HCEC 1CT (cell line): ENCODE measurements at regions not wholly inside any gene's neighbourhood (a gene's known extent, or its start where the extent isn't known, plus 50 kb on each side); places are given as distances from the start of the nearest gene placed in this dataset.

Experiments used
- DNase-seq: peaks from one replicate; pipeline ENCODE4 v3.0.0-alpha.2; 2017

DNA sequence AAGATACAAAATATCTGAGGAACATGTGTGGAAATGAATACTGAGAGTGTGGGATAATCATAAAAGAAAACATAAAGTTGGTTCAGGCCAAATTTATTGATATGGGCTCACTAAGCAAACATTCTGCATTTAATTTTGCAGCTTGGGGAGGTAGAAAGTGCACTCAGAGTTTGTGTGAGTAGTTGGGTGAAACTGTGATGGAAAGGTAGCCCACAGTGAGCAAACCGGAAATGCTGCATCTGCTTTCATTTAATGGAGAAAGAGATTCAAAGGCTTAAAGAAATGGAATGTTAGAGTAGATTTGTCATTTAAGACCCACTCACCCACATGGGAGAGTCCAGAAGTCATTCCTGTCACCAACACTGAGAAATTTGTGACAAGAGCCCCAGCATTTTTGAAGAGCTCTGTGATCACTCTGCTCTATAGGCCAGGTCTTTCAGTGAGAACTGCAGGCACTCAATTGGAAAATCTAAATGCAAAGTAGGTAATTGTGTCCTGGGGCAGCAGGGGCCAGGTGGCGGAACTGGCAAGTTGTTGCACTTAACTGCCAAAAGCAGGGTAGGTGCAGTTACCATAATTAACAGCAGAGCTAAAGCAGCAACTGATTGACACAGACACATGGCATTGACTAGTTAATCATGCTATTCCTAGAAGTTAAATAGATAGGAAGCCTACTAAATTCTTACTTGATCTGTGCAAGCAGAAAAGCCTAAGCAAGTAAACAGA lies 1228.3 kb upstream of the PCDH20 start:
- no peak for DNase-seq

DNA sequence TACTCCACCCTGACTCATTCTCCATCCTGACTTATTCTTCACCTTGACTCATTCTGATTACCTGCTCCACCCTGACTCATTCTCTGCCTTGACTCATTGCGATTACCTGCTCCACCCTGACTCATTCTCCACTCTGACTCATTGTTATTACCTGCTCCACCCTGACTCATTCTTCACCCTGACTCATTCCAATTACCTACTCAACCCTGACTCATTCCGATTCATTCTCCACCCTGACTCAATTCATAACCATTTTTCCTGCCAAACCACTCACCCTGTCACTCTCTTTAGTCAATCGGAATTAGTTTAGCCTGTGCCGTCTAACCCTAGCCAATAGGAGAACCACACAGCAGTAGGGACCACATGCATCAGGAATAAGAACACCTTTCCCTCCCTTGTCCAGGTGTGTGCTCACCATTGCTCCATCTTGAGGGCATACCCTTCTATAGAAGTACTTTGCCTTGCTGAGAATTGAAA lies 1227.4 kb upstream of the PCDH20 start:
- peak; percentile 4 for DNase-seq

DNA sequence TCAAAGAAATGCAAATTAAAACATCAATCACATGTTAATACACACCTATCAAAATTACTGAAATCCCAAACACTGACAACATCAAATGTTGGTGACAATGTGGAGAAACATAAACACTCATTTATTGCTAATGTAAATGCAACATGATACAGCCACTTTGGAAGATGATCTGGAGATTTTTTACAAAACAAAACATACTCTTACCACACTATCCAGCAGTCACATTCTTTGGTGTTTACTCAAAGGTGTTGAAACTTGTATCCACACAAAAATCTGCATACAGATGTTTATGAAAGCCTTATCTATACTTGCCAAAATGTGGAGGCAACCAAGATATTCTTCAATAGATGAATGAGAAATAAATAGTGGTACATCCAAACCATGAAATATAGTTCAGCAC lies 1219.5 kb upstream of the PCDH20 start:
- DNase-seq: no peak

- DNase-seq: no peak
These were observed 1217.8 kb upstream of the PCDH20 start for GRCh38 chr13:62633448-62633847.

DNA sequence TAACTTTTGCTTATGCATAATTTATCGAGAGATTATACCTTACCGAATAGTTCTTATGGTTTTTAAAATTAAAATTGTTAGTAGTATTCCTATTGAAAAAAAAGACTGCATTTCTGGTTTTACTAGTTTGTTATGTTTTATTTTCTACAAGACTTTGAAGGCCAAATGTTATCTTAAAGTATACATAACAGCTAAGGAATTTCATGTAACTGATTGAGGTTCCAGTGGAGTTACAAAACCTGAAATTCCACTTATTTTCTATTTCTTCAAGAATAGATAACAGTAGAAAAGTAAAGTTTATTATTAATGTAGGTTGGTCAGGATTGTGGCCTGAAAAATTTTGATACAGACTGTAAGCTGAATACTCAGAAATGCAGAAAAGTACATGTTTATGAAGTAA lies 1216.0 kb upstream of the PCDH20 start:
- no peak for DNase-seq

DNA sequence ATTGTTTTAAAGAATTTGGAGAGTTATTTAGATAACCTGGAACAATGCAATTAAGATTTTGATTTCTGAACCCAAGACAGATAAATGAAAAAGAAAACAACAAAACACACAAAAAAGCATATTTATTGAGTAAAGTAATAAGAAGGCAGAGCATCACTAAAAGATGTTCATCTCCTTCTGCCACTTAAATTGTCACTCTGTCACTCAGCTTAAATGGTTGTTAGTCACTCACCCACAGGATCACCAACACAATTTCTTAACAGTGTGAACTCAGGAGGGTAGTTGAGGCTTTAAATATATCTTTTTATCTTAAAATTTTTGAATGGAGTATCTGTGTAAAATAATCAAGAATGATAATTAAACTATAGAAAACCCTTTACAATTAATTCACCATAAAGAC lies 1215.5 kb upstream of the PCDH20 start:
- DNase-seq: no peak

DNA sequence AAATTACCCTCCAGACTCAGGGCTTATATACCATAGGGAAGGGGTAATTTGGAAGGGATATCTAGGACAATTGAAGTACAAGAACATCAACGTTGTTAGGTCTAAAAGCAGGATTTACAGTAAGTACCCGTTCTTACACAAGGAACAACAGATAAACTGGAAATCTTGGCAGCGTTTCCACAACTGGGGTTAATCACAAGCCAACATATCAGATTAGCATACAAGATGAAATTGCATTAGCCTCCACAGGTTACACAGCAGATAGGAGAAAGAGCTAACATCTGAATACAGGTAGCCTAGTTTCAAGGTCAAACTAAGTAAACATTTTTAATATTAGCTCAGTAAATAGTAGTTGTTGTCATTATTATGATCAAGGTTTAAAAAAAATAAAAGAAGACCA lies 1214.0 kb upstream of the PCDH20 start:
- no peak for DNase-seq

DNA sequence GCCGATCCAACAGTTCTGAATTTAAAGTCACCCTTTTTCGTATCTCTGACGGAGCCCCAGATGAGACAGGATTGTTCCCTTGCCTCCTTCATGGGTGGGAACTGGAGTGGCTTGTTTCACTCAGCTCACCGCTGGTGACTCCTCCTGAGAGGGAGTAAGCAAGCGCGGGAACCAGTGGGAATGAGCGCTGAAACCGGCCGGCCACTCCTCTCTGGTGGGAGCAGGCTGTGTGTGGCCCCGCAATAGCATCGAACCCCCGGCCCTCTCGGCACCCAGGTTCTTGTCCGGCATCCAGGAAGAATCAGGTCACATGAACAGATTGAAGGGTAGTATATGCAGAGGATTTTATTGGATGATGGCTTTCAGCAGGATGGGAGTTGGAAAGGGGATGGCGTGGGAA lies 1211.6 kb upstream of the PCDH20 start:
- DNase-seq: no peak

DNA sequence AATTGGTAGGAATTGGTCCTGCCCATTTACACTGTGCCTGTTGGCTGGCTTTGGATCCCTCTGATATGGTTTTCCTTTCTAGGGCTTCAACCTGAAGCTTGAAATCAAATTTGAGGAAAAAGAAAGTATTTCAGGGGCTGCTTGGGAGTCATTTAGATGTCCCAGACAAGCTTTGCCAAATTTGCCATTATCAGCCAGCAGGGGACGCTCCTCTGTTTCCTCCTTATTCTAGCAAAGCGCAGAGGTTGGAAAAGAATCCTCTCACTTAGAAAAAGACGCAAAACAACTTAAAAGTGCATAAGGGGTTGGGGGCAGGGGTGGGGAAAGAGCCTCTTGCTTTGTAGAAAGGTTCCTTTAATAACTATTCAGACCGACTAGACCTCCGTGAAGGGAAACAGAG lies 1211.1 kb upstream of the PCDH20 start:
- no peak for DNase-seq

- DNase-seq: no peak
These were observed 1209.7 kb upstream of the PCDH20 start for GRCh38 chr13:62625214-62625881.

DNA sequence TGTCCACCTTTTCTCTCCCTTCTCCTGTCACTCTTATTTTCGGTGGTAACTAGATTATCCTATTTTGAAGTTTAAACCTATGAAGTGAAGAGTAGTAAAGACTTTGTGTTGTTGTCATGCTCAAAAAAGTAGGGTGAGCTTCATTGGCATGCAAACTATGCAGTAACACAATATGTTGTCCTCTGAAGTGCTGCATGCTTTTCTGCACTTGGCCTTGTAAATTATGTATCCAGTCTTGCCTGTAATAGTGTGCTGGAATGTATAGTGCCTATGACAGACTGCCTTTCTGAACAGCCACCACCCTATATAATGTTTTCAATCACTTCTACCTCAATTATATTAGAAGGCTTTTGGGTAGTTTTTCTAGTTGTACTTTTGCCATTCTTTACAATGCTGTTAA lies 1198.2 kb upstream of the PCDH20 start:
- DNase-seq: no peak

GRCh38 chr13:62611343-62611742 lies 1195.7 kb upstream of the PCDH20 start:
- no peak for DNase-seq

DNA sequence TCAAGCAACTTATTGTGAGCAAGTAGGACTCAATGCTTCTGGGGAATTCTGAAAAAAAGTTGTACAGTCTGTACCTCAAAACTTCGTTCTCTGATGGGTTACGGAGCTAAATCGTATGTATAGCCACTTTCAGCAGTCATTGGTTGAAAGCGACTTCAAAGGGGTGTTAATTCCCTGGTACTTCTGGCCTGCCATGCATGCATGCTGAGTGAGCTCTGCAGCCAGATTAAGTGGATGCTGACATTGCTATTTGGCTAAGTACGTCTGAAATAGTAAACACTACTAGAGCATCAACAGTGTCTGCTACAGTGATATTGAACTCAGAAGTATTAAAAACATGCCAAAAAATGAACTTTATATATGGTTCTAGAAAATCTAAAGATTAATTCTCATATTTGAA lies 1183.1 kb upstream of the PCDH20 start:
- no peak for DNase-seq

GRCh38 chr13:62595976-62596375 lies 1180.3 kb upstream of the PCDH20 start:
- no peak for DNase-seq

- no peak for DNase-seq
These were observed 1178.2 kb upstream of the PCDH20 start for GRCh38 chr13:62593804-62594203.

DNA sequence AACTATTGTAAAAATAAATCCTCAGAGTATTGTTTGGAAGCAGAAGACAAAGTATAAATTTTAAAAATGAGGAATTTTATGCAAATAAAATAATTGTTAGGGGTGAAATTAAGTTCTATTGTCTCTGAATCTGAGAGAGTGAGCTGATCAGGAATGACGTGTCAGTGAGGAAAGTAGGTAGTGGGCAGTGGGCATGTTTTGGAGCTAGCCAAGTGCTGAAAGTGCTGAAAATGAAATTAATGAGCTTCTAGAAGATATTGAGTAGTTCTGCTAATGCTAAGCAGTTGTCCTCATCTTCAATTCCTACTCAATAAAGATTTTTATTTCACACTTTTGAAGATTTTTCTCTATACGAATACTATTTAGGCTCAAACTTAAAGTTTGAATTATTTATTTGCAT lies 1167.8 kb upstream of the PCDH20 start:
- DNase-seq: no peak

- no peak for DNase-seq
These were observed 1162.8 kb upstream of the PCDH20 start for GRCh38 chr13:62578402-62578801.

DNA sequence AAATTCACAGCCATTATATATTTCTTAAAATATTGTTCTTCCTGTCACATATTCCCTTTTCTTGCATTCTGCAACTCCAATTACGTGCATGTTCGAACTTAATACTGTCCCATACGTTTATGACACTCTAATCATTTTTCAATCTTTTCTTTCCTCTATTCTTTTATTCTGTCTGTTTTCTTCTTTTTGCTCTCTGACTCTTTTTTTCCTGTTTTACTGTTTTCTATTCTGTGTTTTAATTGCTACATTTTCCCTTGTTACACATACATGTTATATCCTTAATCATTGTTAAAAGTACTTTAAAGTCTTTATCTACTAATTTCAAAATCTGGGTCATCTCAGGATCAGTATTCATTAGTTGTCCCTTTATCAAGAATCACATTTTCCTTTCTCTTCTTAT lies 1149.1 kb upstream of the PCDH20 start:
- no peak for DNase-seq

DNA sequence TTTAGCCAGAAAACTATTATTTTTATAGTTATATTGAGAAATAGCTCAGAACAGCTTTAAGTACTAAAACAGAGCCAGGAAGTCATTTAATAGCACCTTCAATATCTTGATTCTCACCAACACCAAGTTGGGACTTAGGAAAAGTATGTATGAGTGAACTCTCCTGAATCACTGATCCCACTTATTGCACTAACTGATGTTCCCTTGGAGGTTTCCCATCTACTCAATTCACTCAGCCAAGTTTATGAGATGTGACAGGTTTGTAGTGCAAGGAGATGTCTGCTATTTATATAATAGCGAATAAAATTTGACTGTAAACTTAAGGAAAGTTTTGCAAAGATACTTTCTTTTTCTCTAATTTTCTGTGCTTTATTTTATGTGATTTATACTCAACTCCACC lies 1147.6 kb upstream of the PCDH20 start:
- no peak for DNase-seq

DNA sequence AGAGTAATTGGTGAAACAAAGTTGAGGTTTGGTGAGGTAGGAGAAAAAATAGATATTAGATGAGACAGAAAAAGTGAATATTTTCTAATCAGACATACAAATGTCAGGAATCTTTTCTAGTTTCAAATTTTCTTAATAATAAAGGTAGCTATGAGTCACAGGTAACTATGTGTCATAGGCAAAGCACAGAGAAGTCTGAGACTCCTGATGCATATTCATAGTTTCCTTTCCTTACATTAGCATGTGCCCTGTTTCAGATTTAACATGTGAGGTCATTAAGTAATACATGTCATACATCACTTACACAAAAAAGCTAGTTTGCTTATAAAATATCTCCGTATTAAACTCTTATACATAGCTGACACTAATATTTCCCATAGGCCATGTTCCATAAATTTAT lies 1141.3 kb upstream of the PCDH20 start:
- no peak for DNase-seq

- no peak for DNase-seq
These were observed 1135.9 kb upstream of the PCDH20 start for GRCh38 chr13:62551588-62551987.

DNA sequence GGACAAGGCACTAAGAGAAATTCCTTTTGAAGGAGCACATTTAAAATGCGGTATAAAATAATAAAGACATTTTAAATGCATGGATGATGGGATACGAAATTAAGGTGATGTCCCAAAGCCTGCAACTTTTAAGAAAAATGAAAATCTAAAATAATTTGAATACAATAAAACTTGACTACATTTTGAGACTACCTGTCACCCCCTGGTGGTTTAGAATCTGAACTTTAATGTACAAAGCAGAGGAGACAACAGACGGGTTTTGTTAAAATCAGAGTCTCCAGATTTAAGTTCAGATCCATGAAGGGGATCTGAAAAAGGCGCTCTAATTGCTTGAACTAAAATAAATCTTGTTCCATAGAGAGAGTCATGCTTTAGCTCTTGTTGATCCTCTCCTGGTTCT lies 1129.3 kb upstream of the PCDH20 start:
- DNase-seq: no peak

GRCh38 chr13:62537593-62537992 lies 1121.9 kb upstream of the PCDH20 start:
- DNase-seq: no peak

GRCh38 chr13:62525652-62526051 lies 1110.0 kb upstream of the PCDH20 start:
- no peak for DNase-seq

DNA sequence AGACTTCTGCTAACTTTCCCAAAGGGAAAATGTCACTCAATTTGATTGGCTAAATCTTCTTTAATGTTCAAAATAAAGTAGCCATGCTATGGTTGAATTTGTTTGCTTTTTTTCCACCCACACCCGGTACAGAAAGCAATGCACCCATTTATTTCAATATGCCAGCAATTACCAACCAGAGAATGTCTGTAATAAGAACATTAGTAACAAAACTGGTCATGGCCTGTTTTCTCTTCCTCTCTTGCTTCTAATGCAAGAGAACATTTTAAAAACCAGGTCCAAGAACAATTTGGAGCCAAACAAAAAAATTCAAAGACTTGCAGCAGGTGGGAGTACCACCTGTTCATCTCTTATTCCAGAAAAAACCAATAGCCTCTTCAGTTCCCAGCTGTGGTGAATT lies 1108.8 kb upstream of the PCDH20 start:
- no peak for DNase-seq
